Trophoblast cell (in vitro differentiated cells and primary cell): ENCODE measurements at regions not wholly inside any gene's neighbourhood (a gene's known extent, or its start where the extent isn't known, plus 50 kb on each side); places are given as distances from the start of the nearest gene placed in this dataset.

Source experiments
- DNase-seq, 2 donors: peaks; one replicate each; pipeline ENCODE4 v3.0.0-alpha.2; 2016
- H2AFZ ChIP-seq: 2 replicates; pipeline ENCODE4 v1.6.1; 2013; ENCODE audit warnings: low read length, moderate library complexity, mild to moderate bottlenecking; ENCODE audit not compliant: insufficient read depth, poor library complexity
- H2AK5ac ChIP-seq: 2 replicates; pipeline ENCODE4 v1.6.1; 2013; ENCODE audit warnings: mild to moderate bottlenecking, low read length
- H2BK120ac ChIP-seq: 2 replicates; pipeline ENCODE4 v1.6.1; 2013; ENCODE audit warnings: low read length, mild to moderate bottlenecking, moderate library complexity; ENCODE audit not compliant: insufficient read depth, poor library complexity
- H2BK12ac ChIP-seq: 2 replicates; pipeline ENCODE4 v1.6.1; 2013; ENCODE audit warnings: mild to moderate bottlenecking, low read length, moderate library complexity
- H2BK5ac ChIP-seq: 2 replicates; pipeline ENCODE4 v1.6.1; 2013; ENCODE audit warnings: low read length, low read depth, moderate library complexity, mild to moderate bottlenecking; ENCODE audit not compliant: poor library complexity
- H3K14ac ChIP-seq: 2 replicates; pipeline ENCODE4 v1.6.1; 2013; ENCODE audit warnings: mild to moderate bottlenecking, low read length
- H3K18ac ChIP-seq: 2 replicates; pipeline ENCODE4 v1.6.1; 2013; ENCODE audit warnings: mild to moderate bottlenecking, low read length
- H3K23ac ChIP-seq: 2 replicates; pipeline ENCODE4 v1.6.1; 2013; ENCODE audit warnings: low read length
- H3K27ac ChIP-seq: 2 replicates; pipeline ENCODE4 v1.5.1; 2013; ENCODE audit warnings: low read depth, mild to moderate bottlenecking, inconsistent platforms, low read length, moderate library complexity
- H3K27me3 ChIP-seq: 2 replicates; pipeline ENCODE4 v1.6.1; 2013; ENCODE audit warnings: inconsistent platforms, mild to moderate bottlenecking, low read length, moderate library complexity; ENCODE audit not compliant: insufficient read depth
- H3K36me3 ChIP-seq, 2 experiments: 1 replicate in 1 of 2; 2 replicates in 1 of 2; pipeline ENCODE4 v1.6.1; 2013; ENCODE audit warnings: low read length in 2 of 2, mild to moderate bottlenecking in 2 of 2, moderate library complexity in 1 of 2; ENCODE audit not compliant: insufficient read depth in 2 of 2, control insufficient read depth in 1 of 2
- H3K4ac ChIP-seq: 2 replicates; pipeline ENCODE4 v1.6.1; 2013; ENCODE audit warnings: low read depth, mild to moderate bottlenecking, low read length, moderate library complexity
- H3K4me1 ChIP-seq, 2 experiments: 1 replicate in 1 of 2; 2 replicates in 1 of 2; pipeline ENCODE4 v1.6.1; 2013; ENCODE audit warnings: low read length in 2 of 2, mild to moderate bottlenecking in 2 of 2, moderate library complexity in 1 of 2; ENCODE audit not compliant: insufficient read depth in 2 of 2, control insufficient read depth in 1 of 2
- H3K4me2 ChIP-seq: 2 replicates; pipeline ENCODE4 v1.6.1; 2013; ENCODE audit warnings: inconsistent platforms, mild to moderate bottlenecking, low read length, moderate library complexity
- H3K4me3 ChIP-seq: 2 replicates; pipeline ENCODE4 v1.5.1; 2013; ENCODE audit warnings: mild to moderate bottlenecking, low read depth, low read length, inconsistent platforms
- H3K79me1 ChIP-seq: one replicate; pipeline ENCODE4 v1.6.1; 2013; ENCODE audit warnings: low read length
- H3K79me2 ChIP-seq: 2 replicates; pipeline ENCODE4 v1.6.1; 2013; ENCODE audit warnings: low read length, mild to moderate bottlenecking; ENCODE audit not compliant: control insufficient read depth, insufficient read depth, poor library complexity
- H3K9ac ChIP-seq: 2 replicates; pipeline ENCODE4 v1.6.1; 2013; ENCODE audit warnings: mild to moderate bottlenecking, low read length
- H3K9me3 ChIP-seq: 2 replicates; pipeline ENCODE4 v1.6.1; 2013; ENCODE audit warnings: low read depth, mild to moderate bottlenecking, control low read depth, inconsistent platforms, low read length; ENCODE audit not compliant: insufficient read depth
- H4K12ac ChIP-seq: 2 replicates; pipeline ENCODE4 v1.6.1; 2013; ENCODE audit warnings: low read depth, mild to moderate bottlenecking, low read length, moderate library complexity
- H4K8ac ChIP-seq: 2 replicates; pipeline ENCODE4 v1.6.1; 2013; ENCODE audit warnings: low read depth, mild to moderate bottlenecking, low read length, moderate library complexity
- H4K91ac ChIP-seq: one replicate; pipeline ENCODE4 v1.6.1; 2013; ENCODE audit warnings: low read depth, mild to moderate bottlenecking, low read length, moderate library complexity
- WGBS: extraction: QIAGEN DNeasy Blood & Tissue Kit; methylation state at CpG from one replicate; pipeline ENCODE4 v1.1.7; 2013; ENCODE audit warnings: missing lambda C conversion rate; ENCODE audit not compliant: insufficient read length, insufficient coverage; ENCODE audit errors: extremely low coverage; 5-methylcytosine and 5-hydroxymethylcytosine counted together

DNA sequence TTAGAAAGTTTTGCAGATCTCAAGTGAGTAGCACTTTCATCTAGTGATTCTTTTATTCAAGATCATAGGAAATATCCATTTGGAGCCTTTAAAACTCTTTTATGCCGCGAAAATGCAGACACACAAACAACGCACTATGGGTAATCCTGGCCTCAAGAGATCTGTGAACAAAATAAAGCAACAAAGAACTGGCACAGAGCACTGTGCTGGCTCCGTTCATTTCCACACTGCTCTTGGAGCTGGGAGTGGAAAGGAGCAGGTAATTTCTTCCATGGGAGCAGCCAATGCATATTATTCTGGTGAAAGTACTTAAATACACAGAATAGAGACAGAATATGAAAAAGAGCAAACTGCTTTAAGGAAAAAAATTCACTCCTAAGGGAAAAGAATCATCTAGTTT is 172.7 kb upstream of the FRG1 start:
- DNase-seq, result no peak
- no peak overlapping the region for H2AK5ac ChIP-seq
- H3K79me1 ChIP-seq, result no peaks in the 10 kb centered on the region
- no peak overlapping the region for H4K91ac ChIP-seq
- no peak overlapping the region for H3K4me3 ChIP-seq
- H3K36me3 ChIP-seq, result no peaks in the 10 kb centered on the region
- H3K4ac ChIP-seq, result no peak overlapping the region
- no peaks in the 10 kb centered on the region for H3K79me2 ChIP-seq
- no peak overlapping the region for H3K18ac ChIP-seq
- H3K9me3 ChIP-seq, result no peaks in the 10 kb centered on the region
- H3K27me3 ChIP-seq, result no peaks in the 10 kb centered on the region
- H2AFZ ChIP-seq, result no peak overlapping the region
- H3K14ac ChIP-seq, result no peak overlapping the region
- H3K4me2 ChIP-seq, result no peak overlapping the region
- H3K9ac ChIP-seq, result no peak overlapping the region
- H4K8ac ChIP-seq, result no peak overlapping the region
- no peak overlapping the region for H3K27ac ChIP-seq
- no peak overlapping the region for H2BK12ac ChIP-seq
- WGBS, result no CpG with 5 or more reads among the region's 4 CpGs
- no peak overlapping the region for H4K12ac ChIP-seq
- H3K23ac ChIP-seq, result no peak overlapping the region
- H3K4me1 ChIP-seq, result no peaks in the 10 kb centered on the region
- H2BK5ac ChIP-seq, result no peak overlapping the region
- no peak overlapping the region for H2BK120ac ChIP-seq

- no peaks in the 10 kb centered on the region for H3K36me3 ChIP-seq
- no peaks in the 10 kb centered on the region for H3K27me3 ChIP-seq
- H3K79me1 ChIP-seq, result no peaks in the 10 kb centered on the region
- no peak overlapping the region for H3K14ac ChIP-seq
- no peak overlapping the region for H2BK120ac ChIP-seq
- H3K4me2 ChIP-seq, result no peak overlapping the region
- WGBS, result no CpG with 5 or more reads among the region's 9 CpGs
- H3K79me2 ChIP-seq, result no peaks in the 10 kb centered on the region
- no peaks in the 10 kb centered on the region for H3K4me1 ChIP-seq
- H2AFZ ChIP-seq, result no peak overlapping the region
- H2BK12ac ChIP-seq, result no peak overlapping the region
- no peak overlapping the region for H4K8ac ChIP-seq
- H3K18ac ChIP-seq, result no peak overlapping the region
- no peak overlapping the region for H4K91ac ChIP-seq
- H3K9ac ChIP-seq, result no peak overlapping the region
- no peak overlapping the region for H3K23ac ChIP-seq
- H3K9me3 ChIP-seq, result peaks cover 2% of the 10 kb centered on the region
- H3K27ac ChIP-seq, result no peak overlapping the region
- no peak for DNase-seq
- no peak overlapping the region for H2AK5ac ChIP-seq
- no peak overlapping the region for H3K4ac ChIP-seq
- H3K4me3 ChIP-seq, result no peak overlapping the region
- H4K12ac ChIP-seq, result no peak overlapping the region
- H2BK5ac ChIP-seq, result no peak overlapping the region
These were observed 171.5 kb upstream of the FRG1 start for GRCh38 chr4:189769131-189769530.

DNA sequence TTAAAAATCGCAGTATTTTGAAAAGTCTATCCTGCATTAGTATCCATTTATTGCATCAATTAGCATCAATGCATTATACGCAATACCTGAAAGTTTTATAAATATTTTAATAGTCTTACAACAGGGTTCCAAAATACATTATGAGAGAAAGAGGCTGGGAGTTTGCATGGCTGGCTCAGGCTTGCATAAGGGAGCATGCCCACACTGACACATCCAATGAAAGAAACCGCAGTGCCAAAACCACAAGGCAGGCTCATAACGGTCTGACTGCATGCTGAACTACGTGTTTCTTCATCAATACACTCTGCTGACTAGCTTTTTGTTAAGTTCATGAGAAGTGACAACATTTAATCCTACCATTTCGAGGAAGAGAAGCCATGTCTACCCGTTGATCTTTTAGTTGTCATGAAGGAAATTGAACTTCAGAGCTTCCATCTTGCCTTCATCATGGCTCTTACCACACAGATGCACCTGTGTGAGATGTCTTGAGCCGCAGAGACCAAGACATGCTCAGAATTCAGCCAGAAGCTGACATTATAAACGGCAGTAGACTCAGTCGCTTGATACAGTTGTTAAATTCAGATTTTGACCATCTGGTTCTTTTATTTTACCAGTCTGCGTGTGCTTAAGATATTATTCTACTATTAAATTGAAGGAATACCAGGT is 168.8 kb upstream of the FRG1 start:
- Histone ChIP-seq H3K79me1 (no peaks in the 10 kb centered on the region), H3K79me2 (no peaks in the 10 kb centered on the region), H3K23ac (no peak overlapping the region), H4K12ac (no peak overlapping the region), H4K8ac (no peak overlapping the region), H3K4me3 (no peak overlapping the region), H2BK5ac (no peak overlapping the region), H3K27me3 (no peaks in the 10 kb centered on the region), H3K27ac (no peak overlapping the region), H4K91ac (no peak overlapping the region), H3K36me3 (no peaks in the 10 kb centered on the region), H3K18ac (no peak overlapping the region), H2AFZ (no peak overlapping the region), H3K4ac (no peak overlapping the region), H2AK5ac (no peak overlapping the region), H3K4me1 (no peaks in the 10 kb centered on the region), H2BK12ac (no peak overlapping the region), H3K4me2 (no peak overlapping the region), H2BK120ac (no peak overlapping the region), H3K9me3 (peaks cover 2% of the 10 kb centered on the region), H3K14ac (no peak overlapping the region), H3K9ac (no peak overlapping the region)
- WGBS, result no CpG with 5 or more reads among the region's 11 CpGs
- no peak for DNase-seq

DNA sequence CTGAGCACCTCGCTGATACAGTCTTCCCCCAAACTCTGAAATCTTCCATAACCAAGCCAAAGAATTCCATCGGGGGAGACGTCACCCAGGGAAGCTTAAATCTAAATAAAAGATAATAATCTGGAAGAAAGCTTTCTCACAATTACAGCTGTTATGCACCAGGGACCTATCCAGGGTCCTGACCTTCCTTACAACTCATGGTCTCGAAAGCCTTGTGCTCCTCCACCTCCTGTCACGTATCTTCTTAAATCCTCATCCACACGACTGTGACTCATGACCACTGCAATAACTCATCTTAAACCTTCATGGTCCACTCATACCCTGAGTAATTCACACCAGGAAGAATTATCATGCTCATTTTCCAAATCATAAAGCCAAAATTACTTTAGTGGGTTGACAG is 166.8 kb upstream of the FRG1 start:
- Histone ChIP-seq H2AK5ac (no peak overlapping the region), H4K91ac (no peak overlapping the region), H3K9ac (no peak overlapping the region), H4K12ac (no peak overlapping the region), H3K4me3 (no peak overlapping the region), H3K9me3 (peaks cover 2% of the 10 kb centered on the region), H3K27me3 (no peaks in the 10 kb centered on the region), H3K79me2 (no peaks in the 10 kb centered on the region), H3K27ac (no peak overlapping the region), H3K4me1 (no peaks in the 10 kb centered on the region), H3K4ac (no peak overlapping the region), H3K14ac (no peak overlapping the region), H3K23ac (no peak overlapping the region), H2BK5ac (no peak overlapping the region), H2BK120ac (no peak overlapping the region), H3K79me1 (no peaks in the 10 kb centered on the region), H3K36me3 (no peaks in the 10 kb centered on the region), H4K8ac (no peak overlapping the region), H2AFZ (no peak overlapping the region), H2BK12ac (no peak overlapping the region), H3K18ac (no peak overlapping the region), H3K4me2 (no peak overlapping the region)
- DNase-seq, result no peak
- WGBS, result no CpG with 5 or more reads among the region's 6 CpGs
